Kidney epithelial cell (primary cell): ENCODE measurements at regions not wholly inside any gene's neighbourhood (a gene's known extent, or its start where the extent isn't known, plus 50 kb on each side); places are given as distances from the start of the nearest gene placed in this dataset.

ENCODE experiments used
- DNase-seq: peaks from one replicate; pipeline ENCODE4 v3.0.0-alpha.2; 2010; ENCODE audit warnings: low read depth
- H3K27me3 ChIP-seq: 2 replicates; pipeline ENCODE4 v1.6.0; 2011; ENCODE audit warnings: low read length; ENCODE audit not compliant: control insufficient read depth, insufficient read depth
- H3K36me3 ChIP-seq: 2 replicates; pipeline ENCODE4 v1.5.1; 2011; ENCODE audit warnings: low read length; ENCODE audit not compliant: control insufficient read depth, insufficient read depth
- H3K4me3 ChIP-seq: 2 replicates; pipeline ENCODE4 v1.5.1; 2011; ENCODE audit warnings: low read depth, mild to moderate bottlenecking, control low read depth, low read length
- TF ChIP-seq, protein P1 (sequence below): IDR thresholded peaks from 2 replicates; pipeline ENCODE4 v1.5.1; 2011; ENCODE audit warnings: mild to moderate bottlenecking, moderate library complexity, low read length, control low read depth, inconsistent platforms; ENCODE audit not compliant: insufficient read depth, poor library complexity, severe bottlenecking

DNA sequence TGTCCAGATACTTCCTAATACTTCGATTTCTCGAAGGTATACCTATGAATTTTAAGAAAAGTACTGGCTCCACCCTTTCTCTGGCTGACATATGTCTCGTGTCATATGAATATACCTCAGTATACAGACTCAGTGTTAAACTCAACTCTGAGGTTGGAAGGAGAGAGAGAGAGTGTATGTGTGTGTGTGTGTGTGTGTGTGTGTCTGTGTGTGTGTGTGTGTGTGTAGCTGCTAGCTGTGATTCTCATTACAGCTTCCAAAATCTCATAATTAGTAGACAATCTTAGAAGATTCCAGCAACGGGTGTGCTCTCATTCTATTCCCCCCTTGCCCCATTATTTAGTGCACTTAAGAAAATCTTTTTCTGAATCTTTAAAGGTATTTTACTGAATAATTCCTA lies 380.3 kb upstream of the B3GALT2 start:
- Histone ChIP-seq H3K27me3 (no peaks in the 10 kb centered on the region), H3K4me3 (no peak overlapping the region), H3K36me3 (no peaks in the 10 kb centered on the region)
- DNase-seq = no peak
- TF ChIP-seq, protein P1, sequence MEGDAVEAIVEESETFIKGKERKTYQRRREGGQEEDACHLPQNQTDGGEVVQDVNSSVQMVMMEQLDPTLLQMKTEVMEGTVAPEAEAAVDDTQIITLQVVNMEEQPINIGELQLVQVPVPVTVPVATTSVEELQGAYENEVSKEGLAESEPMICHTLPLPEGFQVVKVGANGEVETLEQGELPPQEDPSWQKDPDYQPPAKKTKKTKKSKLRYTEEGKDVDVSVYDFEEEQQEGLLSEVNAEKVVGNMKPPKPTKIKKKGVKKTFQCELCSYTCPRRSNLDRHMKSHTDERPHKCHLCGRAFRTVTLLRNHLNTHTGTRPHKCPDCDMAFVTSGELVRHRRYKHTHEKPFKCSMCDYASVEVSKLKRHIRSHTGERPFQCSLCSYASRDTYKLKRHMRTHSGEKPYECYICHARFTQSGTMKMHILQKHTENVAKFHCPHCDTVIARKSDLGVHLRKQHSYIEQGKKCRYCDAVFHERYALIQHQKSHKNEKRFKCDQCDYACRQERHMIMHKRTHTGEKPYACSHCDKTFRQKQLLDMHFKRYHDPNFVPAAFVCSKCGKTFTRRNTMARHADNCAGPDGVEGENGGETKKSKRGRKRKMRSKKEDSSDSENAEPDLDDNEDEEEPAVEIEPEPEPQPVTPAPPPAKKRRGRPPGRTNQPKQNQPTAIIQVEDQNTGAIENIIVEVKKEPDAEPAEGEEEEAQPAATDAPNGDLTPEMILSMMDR = no peak

DNA sequence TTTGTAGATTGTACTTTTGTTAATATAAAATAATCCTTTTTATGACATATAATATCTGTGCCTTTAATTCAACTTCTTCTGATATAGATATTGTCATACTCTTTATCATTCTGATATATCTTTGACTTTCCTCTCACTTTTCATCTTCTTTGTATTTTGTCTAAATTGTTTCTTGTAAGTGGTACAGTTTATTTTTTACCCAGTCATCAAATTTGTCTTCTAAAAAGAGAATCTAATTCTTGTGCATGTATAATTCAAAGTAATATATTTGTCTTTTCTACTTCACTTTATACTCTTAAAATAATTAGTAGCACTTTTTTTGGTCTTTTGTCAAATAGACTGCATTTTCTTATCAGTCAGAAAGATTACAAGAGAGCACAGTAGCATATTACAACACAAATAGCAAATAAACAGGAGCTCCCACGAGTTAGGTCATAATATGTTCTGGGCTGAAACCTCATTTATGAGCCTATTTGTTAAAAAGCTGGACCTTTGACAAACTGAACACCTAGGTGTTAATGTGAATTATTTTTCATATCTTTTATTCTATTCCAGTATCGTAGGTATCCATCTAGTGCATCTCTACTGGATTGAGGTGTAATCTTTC lies 379.7 kb upstream of the B3GALT2 start:
- Histone ChIP-seq H3K36me3 (no peaks in the 10 kb centered on the region), H3K27me3 (no peaks in the 10 kb centered on the region), H3K4me3 (no peak overlapping the region)
- DNase-seq = no peak
- TF ChIP-seq, protein P1 = no peak

DNA sequence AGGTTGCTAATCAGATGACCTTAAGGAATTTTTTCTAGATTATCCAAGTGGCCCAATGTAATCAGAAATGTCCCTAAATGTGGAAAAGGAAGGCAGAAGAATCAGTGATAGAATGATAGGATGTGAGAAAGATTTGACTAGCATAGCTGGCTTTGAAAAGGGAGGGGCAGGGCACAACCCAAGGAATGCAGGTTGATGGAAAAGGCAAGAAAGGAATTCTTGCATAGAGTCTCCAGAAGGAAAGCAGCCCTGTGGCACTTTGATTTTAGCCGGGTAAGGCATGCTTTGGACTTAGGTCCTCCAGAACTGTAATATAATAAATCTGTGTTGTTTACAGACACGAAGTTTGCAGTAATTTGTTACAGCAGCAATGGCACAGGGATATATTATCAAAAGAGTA lies 375.7 kb upstream of the B3GALT2 start:
- DNase-seq = no peak
- no peaks in the 10 kb centered on the region for H3K27me3 ChIP-seq
- TF ChIP-seq, protein P1 = no peak
- no peak overlapping the region for H3K4me3 ChIP-seq
- no peaks in the 10 kb centered on the region for H3K36me3 ChIP-seq

DNA sequence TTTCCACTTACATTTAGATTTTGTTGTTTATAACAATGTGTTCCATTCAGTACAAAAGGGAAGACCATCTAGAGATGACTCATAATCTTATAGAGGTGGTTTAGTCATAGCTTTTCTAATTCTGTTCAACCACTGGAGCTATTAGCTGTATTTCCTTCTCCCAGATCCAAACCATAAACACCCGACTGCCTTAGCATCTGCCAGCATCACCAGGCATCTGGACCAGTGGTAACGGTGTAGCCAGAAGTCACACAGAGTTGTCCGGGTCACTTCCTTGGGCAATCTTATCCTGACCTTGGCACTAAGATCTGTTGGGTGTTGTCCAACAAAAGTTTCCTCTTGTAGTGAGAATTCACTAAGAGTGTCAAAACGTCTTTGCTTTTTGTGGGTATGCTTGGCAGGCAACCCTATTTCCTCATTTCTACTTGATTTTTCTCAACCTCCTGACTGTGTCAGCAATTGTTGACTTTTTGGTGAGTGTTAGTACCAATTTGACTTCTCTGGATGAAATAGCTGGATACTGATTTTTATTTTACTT lies 372.1 kb upstream of the B3GALT2 start:
- no peaks in the 10 kb centered on the region for H3K36me3 ChIP-seq
- no peak overlapping the region for H3K4me3 ChIP-seq
- DNase-seq = peak; percentile 65
- TF ChIP-seq, protein P1 = no peak
- H3K27me3 ChIP-seq = no peaks in the 10 kb centered on the region

DNA sequence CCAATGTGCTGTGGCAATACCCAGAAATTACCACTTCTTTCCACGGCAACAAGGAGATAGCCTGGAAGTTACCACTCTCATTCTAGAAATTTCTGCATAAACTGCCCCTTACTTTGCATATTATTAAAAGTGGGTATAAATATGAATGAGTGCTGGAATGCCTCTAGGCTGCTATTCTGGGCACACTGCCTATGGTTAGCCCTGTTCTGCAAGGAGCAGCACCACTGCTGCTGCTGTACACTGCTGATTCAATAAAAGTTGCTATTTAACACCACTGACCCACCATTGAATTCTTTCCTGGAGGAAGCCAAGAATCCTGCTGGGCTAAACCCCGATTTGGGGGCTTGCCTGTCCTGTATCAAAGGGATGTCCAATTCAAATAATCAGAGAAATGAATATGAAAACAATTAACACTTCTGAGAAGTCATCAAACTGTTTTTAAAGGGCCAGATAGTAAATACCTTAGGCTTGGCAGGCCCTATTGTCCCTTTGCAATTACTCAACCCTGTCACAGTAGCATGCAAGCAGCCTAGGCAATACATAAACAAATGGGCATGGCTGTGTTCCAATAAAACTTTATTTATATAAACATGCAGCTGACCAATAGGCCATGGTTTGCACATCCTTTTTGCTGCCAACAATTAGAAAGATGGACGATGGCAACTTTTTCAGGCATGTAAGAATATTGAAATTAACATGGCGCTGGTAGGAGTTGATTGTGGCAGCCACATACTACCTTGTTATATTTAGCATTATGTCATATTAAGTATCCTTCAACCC lies 369.4 kb upstream of the B3GALT2 start:
- DNase-seq = no peak
- no peaks in the 10 kb centered on the region for H3K36me3 ChIP-seq
- no peaks in the 10 kb centered on the region for H3K27me3 ChIP-seq
- no peak overlapping the region for H3K4me3 ChIP-seq
- TF ChIP-seq, protein P1 = no peak
